ENCODE measurements at regions not wholly inside any gene's neighbourhood (a gene's known extent, or its start where the extent isn't known, plus 50 kb on each side); places are given as distances from the start of the nearest gene placed in this dataset.
A peak's percentile ranks its signal among the peaks of the same experiment; 100 is the strongest.

GRCh38 chr1:90850181-90850897 lies 133.2 kb upstream of the BARHL2 start:
- H3K27ac ChIP-seq (ENCODE audit: low read length): no peak overlapping the region
- peaks cover 16% of the 10 kb centered on the region for H3K27me3 ChIP-seq (ENCODE audit: control insufficient read depth, insufficient read depth, low read length)
- intact Hi-C loops (cut with micrococcal nuclease): no loop called here
- 8% methylated on average over 18 of the region's 19 CpGs for WGBS (ENCODE audit: insufficient coverage)
- Mint-ChIP-seq H3K9me3 (no peaks in the 10 kb centered on the region), H3K4me1 (peaks cover 7 to 12% of the 10 kb centered on the region in 2 donors), H3K36me3 (no peaks in the 10 kb centered on the region), H3K27ac (no peak overlapping the region), H3K27me3 (ENCODE audit: low read depth in 2 of 2) (peaks cover 50 to 60% of the 10 kb centered on the region in 2 donors), H3K4me3 (peak overlapping the region; percentile 91)
- DNase-seq: peak in 1 of 2 donors; percentile 23
- H3K36me3 ChIP-seq (ENCODE audit: control insufficient read depth, insufficient read depth, low read length): no peaks in the 10 kb centered on the region
- ATAC-seq: no peak
- H3K4me3 ChIP-seq (ENCODE audit: low read length): peak overlapping the region; percentile 59
- H3K4me1 ChIP-seq (ENCODE audit: control insufficient read depth, insufficient read depth, low read length): peaks cover 15% of the 10 kb centered on the region
- no peaks in the 10 kb centered on the region for H3K9me3 ChIP-seq (ENCODE audit: control insufficient read depth, insufficient read depth, low read length)
- no peak for TF ChIP-seq CTCF (IDR thresholded peaks at IDR 0.05)

GRCh38 chr1:90841473-90841872 lies 124.4 kb upstream of the BARHL2 start:
- TF ChIP-seq CTCF (IDR thresholded peaks at IDR 0.05): no peak
- Mint-ChIP-seq H3K4me3 (no peak overlapping the region), H3K9me3 (no peaks in the 10 kb centered on the region), H3K4me1 (peaks cover 0 to 5% of the 10 kb centered on the region in 2 donors), H3K27ac (no peak overlapping the region), H3K36me3 (no peaks in the 10 kb centered on the region), H3K27me3 (ENCODE audit: low read depth in 2 of 2) (peaks cover 81 to 86% of the 10 kb centered on the region in 2 donors)
- intact Hi-C loops (cut with micrococcal nuclease): no loop called here
- H3K4me1 ChIP-seq (ENCODE audit: control insufficient read depth, insufficient read depth, low read length): no peaks in the 10 kb centered on the region
- no peak overlapping the region for H3K27ac ChIP-seq (ENCODE audit: low read length)
- H3K4me3 ChIP-seq (ENCODE audit: low read length): no peak overlapping the region
- 30% methylated on average over 11 of the region's 21 CpGs for WGBS (ENCODE audit: insufficient coverage)
- no peaks in the 10 kb centered on the region for H3K9me3 ChIP-seq (ENCODE audit: control insufficient read depth, insufficient read depth, low read length)
- peaks cover 40% of the 10 kb centered on the region for H3K27me3 ChIP-seq (ENCODE audit: control insufficient read depth, insufficient read depth, low read length)
- H3K36me3 ChIP-seq (ENCODE audit: control insufficient read depth, insufficient read depth, low read length): no peaks in the 10 kb centered on the region
- DNase-seq: no peak
- ATAC-seq: no peak

- H3K27ac ChIP-seq (ENCODE audit: low read length): no peak overlapping the region
- peaks cover 2 to 8% of the 10 kb centered on the region in 2 donors for H3K4me1 Mint-ChIP-seq
- DNase-seq (no peak), ATAC-seq (no peak)
- H3K9me3 Mint-ChIP-seq: no peaks in the 10 kb centered on the region
- H3K9me3 ChIP-seq (ENCODE audit: control insufficient read depth, insufficient read depth, low read length): no peaks in the 10 kb centered on the region
- H3K27me3 ChIP-seq (ENCODE audit: control insufficient read depth, insufficient read depth, low read length): peaks cover 50% of the 10 kb centered on the region
- H3K4me3 Mint-ChIP-seq: no peak overlapping the region
- peaks cover 82 to 85% of the 10 kb centered on the region in 2 donors for H3K27me3 Mint-ChIP-seq (ENCODE audit: low read depth in 2 of 2)
- intact Hi-C loops (cut with micrococcal nuclease): no loop called here
- WGBS (ENCODE audit: insufficient coverage): 9% methylated on average over 7 of the region's 7 CpGs
- TF ChIP-seq CTCF (IDR thresholded peaks at IDR 0.05): no peak
- no peak overlapping the region for H3K4me3 ChIP-seq (ENCODE audit: low read length)
- no peaks in the 10 kb centered on the region for H3K36me3 Mint-ChIP-seq
- no peak overlapping the region for H3K27ac Mint-ChIP-seq
- H3K36me3 ChIP-seq (ENCODE audit: control insufficient read depth, insufficient read depth, low read length): no peaks in the 10 kb centered on the region
- peaks cover 11% of the 10 kb centered on the region for H3K4me1 ChIP-seq (ENCODE audit: control insufficient read depth, insufficient read depth, low read length)
Observed at GRCh38 chr1:90840352-90840751, 123.2 kb upstream of the BARHL2 start.

- H3K4me1 Mint-ChIP-seq: peaks cover 12 to 19% of the 10 kb centered on the region in 2 donors
- H3K9me3 Mint-ChIP-seq: no peaks in the 10 kb centered on the region
- TF ChIP-seq CTCF (IDR thresholded peaks at IDR 0.05): no peak
- H3K4me3 Mint-ChIP-seq: no peak overlapping the region
- Histone ChIP-seq H3K4me3 (ENCODE audit: low read length) (no peak overlapping the region), H3K27ac (ENCODE audit: low read length) (no peak overlapping the region), H3K27me3 (ENCODE audit: control insufficient read depth, insufficient read depth, low read length) (peaks cover 61% of the 10 kb centered on the region), H3K9me3 (ENCODE audit: control insufficient read depth, insufficient read depth, low read length) (no peaks in the 10 kb centered on the region), H3K4me1 (ENCODE audit: control insufficient read depth, insufficient read depth, low read length) (peaks cover 20% of the 10 kb centered on the region), H3K36me3 (ENCODE audit: control insufficient read depth, insufficient read depth, low read length) (no peaks in the 10 kb centered on the region)
- 33% methylated on average over 5 of the region's 5 CpGs for WGBS (ENCODE audit: insufficient coverage)
- peaks cover 83 to 85% of the 10 kb centered on the region in 2 donors for H3K27me3 Mint-ChIP-seq (ENCODE audit: low read depth in 2 of 2)
- intact Hi-C loops (cut with micrococcal nuclease): no loop called here
- no peak for ATAC-seq
- DNase-seq: no peak
- H3K36me3 Mint-ChIP-seq: no peaks in the 10 kb centered on the region
- no peak overlapping the region for H3K27ac Mint-ChIP-seq
Observed at GRCh38 chr1:90839323-90839722, 122.2 kb upstream of the BARHL2 start.

Measured in natural killer cell (primary cell).